ENCODE measurements at regions not wholly inside any gene's neighbourhood (a gene's known extent, or its start where the extent isn't known, plus 50 kb on each side); places are given as distances from the start of the nearest gene placed in this dataset.

GRCh38 chr5:110913221-110913620, 158.3 kb upstream of the TSLP start:
- DNase-seq: no peak
- intact Hi-C loops (cut with micrococcal nuclease): no loop called here
- Histone ChIP-seq H3K27ac (ENCODE audit: low read length) (no peak overlapping the region), H3K36me3 (ENCODE audit: control insufficient read depth, insufficient read depth, low read length) (no peaks in the 10 kb centered on the region), H3K27me3 (ENCODE audit: control insufficient read depth, insufficient read depth, low read length) (no peaks in the 10 kb centered on the region), H3K4me3 (ENCODE audit: low read length) (no peak overlapping the region), H3K9me3 (ENCODE audit: control insufficient read depth, insufficient read depth, low read length) (no peaks in the 10 kb centered on the region), H3K4me1 (ENCODE audit: control insufficient read depth, insufficient read depth, low read length) (no peaks in the 10 kb centered on the region)
- no peak for ATAC-seq
- Mint-ChIP-seq H3K4me1 (no peaks in the 10 kb centered on the region), H3K27me3 (ENCODE audit: low read depth in 2 of 2) (no peaks in the 10 kb centered on the region), H3K36me3 (peaks cover 7% of the 10 kb centered on the region), H3K4me3 (no peak overlapping the region), H3K27ac (no peak overlapping the region), H3K9me3 (peaks cover 2 to 9% of the 10 kb centered on the region in 2 donors)
- no peak for TF ChIP-seq CTCF (IDR thresholded peaks at IDR 0.05)
- WGBS (ENCODE audit: insufficient coverage): no CpG with 5 or more reads among the region's 1 CpG

GRCh38 chr5:110916381-110917049, 155.0 kb upstream of the TSLP start:
- no peak for DNase-seq
- H3K36me3 ChIP-seq (ENCODE audit: control insufficient read depth, insufficient read depth, low read length): no peaks in the 10 kb centered on the region
- peaks cover 7 to 8% of the 10 kb centered on the region in 2 donors for H3K9me3 Mint-ChIP-seq
- no peaks in the 10 kb centered on the region for H3K27me3 ChIP-seq (ENCODE audit: control insufficient read depth, insufficient read depth, low read length)
- no peak overlapping the region for H3K27ac Mint-ChIP-seq
- no peaks in the 10 kb centered on the region for H3K9me3 ChIP-seq (ENCODE audit: control insufficient read depth, insufficient read depth, low read length)
- no peak for TF ChIP-seq CTCF (IDR thresholded peaks at IDR 0.05)
- no peaks in the 10 kb centered on the region for H3K4me1 ChIP-seq (ENCODE audit: control insufficient read depth, insufficient read depth, low read length)
- ATAC-seq: no peak
- no peak overlapping the region for H3K27ac ChIP-seq (ENCODE audit: low read length)
- H3K4me1 Mint-ChIP-seq: no peaks in the 10 kb centered on the region
- peaks cover 7% of the 10 kb centered on the region for H3K36me3 Mint-ChIP-seq
- H3K4me3 ChIP-seq (ENCODE audit: low read length): no peak overlapping the region
- no peak overlapping the region for H3K4me3 Mint-ChIP-seq
- intact Hi-C loops (cut with micrococcal nuclease): no loop called here
- H3K27me3 Mint-ChIP-seq (ENCODE audit: low read depth in 2 of 2): no peaks in the 10 kb centered on the region
- 38% methylated on average over 3 of the region's 6 CpGs for WGBS (ENCODE audit: insufficient coverage)

GRCh38 chr5:110917161-110917875, 154.2 kb upstream of the TSLP start:
- no peak overlapping the region for H3K4me3 ChIP-seq (ENCODE audit: low read length)
- no peaks in the 10 kb centered on the region for H3K36me3 ChIP-seq (ENCODE audit: control insufficient read depth, insufficient read depth, low read length)
- DNase-seq (no peak), ATAC-seq (no peak)
- Mint-ChIP-seq H3K4me1 (no peaks in the 10 kb centered on the region), H3K27me3 (ENCODE audit: low read depth in 2 of 2) (no peaks in the 10 kb centered on the region), H3K36me3 (peaks cover 4% of the 10 kb centered on the region), H3K9me3 (peaks cover 7 to 11% of the 10 kb centered on the region in 2 donors), H3K4me3 (no peak overlapping the region), H3K27ac (no peak overlapping the region)
- no peaks in the 10 kb centered on the region for H3K4me1 ChIP-seq (ENCODE audit: control insufficient read depth, insufficient read depth, low read length)
- 59% methylated on average over 4 of the region's 6 CpGs for WGBS (ENCODE audit: insufficient coverage)
- TF ChIP-seq CTCF (IDR thresholded peaks at IDR 0.05): no peak
- no peaks in the 10 kb centered on the region for H3K9me3 ChIP-seq (ENCODE audit: control insufficient read depth, insufficient read depth, low read length)
- H3K27ac ChIP-seq (ENCODE audit: low read length): no peak overlapping the region
- H3K27me3 ChIP-seq (ENCODE audit: control insufficient read depth, insufficient read depth, low read length): no peaks in the 10 kb centered on the region
- intact Hi-C loops (cut with micrococcal nuclease): no loop called here
